NCI-H1436 treated with DMSO at 0.1 percent for 48 hours (cell line): ENCODE measurements at regions not wholly inside any gene's neighbourhood (a gene's known extent, or its start where the extent isn't known, plus 50 kb on each side); places are given as distances from the start of the nearest gene placed in this dataset.

Experiments
- DNase-seq: peaks from one replicate; lab custom pipeline; 2025; lab: John Stamatoyannopoulos, UW

GRCh38 chr2:128473175-128474035 is 154.7 kb upstream of the HS6ST1 start:
- no peak for DNase-seq

GRCh38 chr2:128474036-128474955 is 155.6 kb upstream of the HS6ST1 start:
- no peak for DNase-seq

- no peak for DNase-seq
These were observed 156.3 kb upstream of the HS6ST1 start for GRCh38 chr2:128474962-128475361.

GRCh38 chr2:128475427-128476211 is 157.0 kb upstream of the HS6ST1 start:
- no peak for DNase-seq

- no peak for DNase-seq
These were observed 158.6 kb upstream of the HS6ST1 start for GRCh38 chr2:128477026-128477820.

- no peak for DNase-seq
These were observed 159.2 kb upstream of the HS6ST1 start for GRCh38 chr2:128477891-128478290.

- no peak for DNase-seq
These were observed 167.3 kb upstream of the HS6ST1 start for GRCh38 chr2:128485761-128486639.

- DNase-seq = no peak
These were observed 168.1 kb upstream of the HS6ST1 start for GRCh38 chr2:128486640-128487375.

GRCh38 chr2:128487650-128488387 is 169.2 kb upstream of the HS6ST1 start:
- DNase-seq = no peak

- DNase-seq = no peak
These were observed 169.8 kb upstream of the HS6ST1 start for GRCh38 chr2:128488434-128488833.

- DNase-seq = no peak
These were observed 171.0 kb upstream of the HS6ST1 start for GRCh38 chr2:128489526-128490273.

- DNase-seq = no peak
These were observed 171.7 kb upstream of the HS6ST1 start for GRCh38 chr2:128490321-128490720.

- DNase-seq = no peak
These were observed 172.4 kb upstream of the HS6ST1 start for GRCh38 chr2:128490881-128491691.

- no peak for DNase-seq
These were observed 173.1 kb upstream of the HS6ST1 start for GRCh38 chr2:128491692-128492244.

GRCh38 chr2:128492966-128493811 is 174.5 kb upstream of the HS6ST1 start:
- DNase-seq = no peak

GRCh38 chr2:128493880-128494279 is 175.2 kb upstream of the HS6ST1 start:
- no peak for DNase-seq
